Esophagus (tissue), 2 donors: ENCODE measurements at regions not wholly inside any gene's neighbourhood (a gene's known extent, or its start where the extent isn't known, plus 50 kb on each side); places are given as distances from the start of the nearest gene placed in this dataset.

Experiments
- H3K27ac ChIP-seq, 2 donors: one replicate each; pipeline ENCODE4 v1.5.1; 2013; ENCODE audit warnings: low read depth in 2 of 2, mild to moderate bottlenecking in 2 of 2, inconsistent platforms in 1 of 2, low read length in 1 of 2, moderate library complexity in 1 of 2
- H3K27me3 ChIP-seq, 2 donors: one replicate each; pipeline ENCODE4 v1.6.1; 2013; ENCODE audit warnings: low read length in 2 of 2, control low read depth in 1 of 2, mild to moderate bottlenecking in 1 of 2; ENCODE audit not compliant: insufficient read depth in 2 of 2, control insufficient read depth in 1 of 2
- H3K36me3 ChIP-seq, 2 donors: one replicate each; pipeline ENCODE4 v1.6.1; 2013; ENCODE audit warnings: low read length in 1 of 2; ENCODE audit not compliant: control insufficient read depth in 2 of 2, insufficient read depth in 2 of 2
- H3K4me1 ChIP-seq, 2 donors: one replicate each; pipeline ENCODE4 v1.6.1; 2013; ENCODE audit warnings: low read length in 1 of 2; ENCODE audit not compliant: control insufficient read depth in 2 of 2, insufficient read depth in 2 of 2
- H3K4me3 ChIP-seq, 2 donors: one replicate each; pipeline ENCODE4 v1.5.1; 2013; ENCODE audit warnings: low read length in 2 of 2, mild to moderate bottlenecking in 2 of 2, low read depth in 1 of 2, moderate library complexity in 1 of 2
- H3K9me3 ChIP-seq, 2 donors: one replicate each; pipeline ENCODE4 v1.6.1; 2013; ENCODE audit warnings: mild to moderate bottlenecking in 2 of 2, low read depth in 1 of 2, low read length in 1 of 2, moderate library complexity in 1 of 2; ENCODE audit not compliant: control insufficient read depth in 2 of 2, insufficient read depth in 1 of 2
- WGBS, 2 donors: extraction: QIAGEN DNeasy Blood & Tissue Kit; methylation state at CpG; one replicate each; pipeline ENCODE4 v1.1.7; 2013; 5-methylcytosine and 5-hydroxymethylcytosine counted together
- donor health status: healthy with polysubstance abuse.
- donor health status: Bipolar disorder and iron deficiency.

DNA sequence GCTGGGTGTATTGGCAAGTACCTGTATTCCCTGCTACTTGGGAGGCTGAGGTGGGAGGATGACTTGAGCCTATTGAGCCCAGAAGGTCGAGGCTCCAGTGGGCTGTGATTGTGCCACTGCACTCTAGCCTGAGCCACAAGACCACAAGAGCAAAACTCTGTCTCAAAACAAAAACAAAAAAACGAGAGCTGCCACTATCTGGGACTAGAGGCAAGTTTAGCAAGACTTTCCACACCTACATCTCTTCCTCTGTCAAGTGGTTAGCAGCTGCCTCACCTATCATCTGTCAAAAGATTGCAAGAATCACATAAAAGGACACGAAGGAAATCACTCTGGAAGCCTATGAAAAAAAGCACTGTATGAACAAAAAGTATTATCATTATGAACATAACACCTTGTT is 55.2 kb upstream of the RIOK3 start:
- 65 to 79% methylated on average over 3 of the region's 3 CpGs for WGBS, 2 donors
- H3K36me3 ChIP-seq: no peaks in the 10 kb centered on the region
- no peaks in the 10 kb centered on the region for H3K27me3 ChIP-seq
- no peaks in the 10 kb centered on the region for H3K4me1 ChIP-seq
- no peak overlapping the region for H3K27ac ChIP-seq
- no peaks in the 10 kb centered on the region for H3K9me3 ChIP-seq
- H3K4me3 ChIP-seq: no peak overlapping the region

DNA sequence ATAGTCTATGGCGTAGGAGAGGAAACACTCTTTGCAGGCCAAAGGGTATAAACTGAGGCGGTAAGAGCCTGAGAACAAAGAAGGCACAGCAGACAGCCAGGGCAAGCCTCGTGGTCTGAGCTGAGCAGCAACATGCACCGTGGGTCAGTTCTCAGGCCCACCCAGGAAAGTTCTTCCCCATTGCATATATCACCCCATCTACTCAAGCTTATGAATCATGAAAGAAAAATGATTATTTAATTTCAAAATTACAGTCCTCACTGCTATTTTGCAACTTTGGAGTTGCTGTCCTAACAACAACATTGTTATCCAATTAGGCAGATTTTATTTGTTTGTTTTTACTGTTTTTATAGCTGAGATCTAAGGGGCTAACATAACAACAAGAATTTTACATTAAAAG is 54.7 kb upstream of the RIOK3 start:
- H3K4me3 ChIP-seq: no peak overlapping the region
- no peaks in the 10 kb centered on the region for H3K27me3 ChIP-seq
- H3K4me1 ChIP-seq: no peaks in the 10 kb centered on the region
- H3K9me3 ChIP-seq: no peaks in the 10 kb centered on the region
- WGBS, 2 donors: 80 to 86% methylated on average over 4 of the region's 4 CpGs
- H3K27ac ChIP-seq: no peak overlapping the region
- no peaks in the 10 kb centered on the region for H3K36me3 ChIP-seq

DNA sequence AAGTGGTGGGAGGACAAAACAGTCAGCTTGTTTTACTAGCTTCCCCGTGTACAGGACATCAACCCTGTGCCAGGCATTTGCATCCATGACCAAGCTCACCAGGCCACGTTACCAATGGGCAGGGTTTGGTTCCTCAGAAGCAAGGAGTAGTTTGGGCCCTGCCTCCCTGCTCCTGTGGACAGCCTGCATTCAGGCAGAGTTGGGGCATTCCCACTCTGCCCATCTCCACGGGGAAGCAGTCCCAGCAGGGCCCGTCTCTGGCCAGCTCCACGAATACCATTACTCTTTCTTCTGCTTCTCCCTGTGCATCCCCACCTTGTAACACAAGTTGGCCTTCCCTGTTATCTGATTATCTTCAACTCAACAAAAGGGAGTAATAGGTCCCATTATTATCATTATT is 54.0 kb upstream of the RIOK3 start:
- H3K4me3 ChIP-seq: no peak overlapping the region
- no peaks in the 10 kb centered on the region for H3K36me3 ChIP-seq
- H3K9me3 ChIP-seq: no peaks in the 10 kb centered on the region
- H3K4me1 ChIP-seq: no peaks in the 10 kb centered on the region
- 87 to 91% methylated on average over 5 of the region's 5 CpGs for WGBS, 2 donors
- H3K27ac ChIP-seq: no peak overlapping the region
- no peaks in the 10 kb centered on the region for H3K27me3 ChIP-seq

DNA sequence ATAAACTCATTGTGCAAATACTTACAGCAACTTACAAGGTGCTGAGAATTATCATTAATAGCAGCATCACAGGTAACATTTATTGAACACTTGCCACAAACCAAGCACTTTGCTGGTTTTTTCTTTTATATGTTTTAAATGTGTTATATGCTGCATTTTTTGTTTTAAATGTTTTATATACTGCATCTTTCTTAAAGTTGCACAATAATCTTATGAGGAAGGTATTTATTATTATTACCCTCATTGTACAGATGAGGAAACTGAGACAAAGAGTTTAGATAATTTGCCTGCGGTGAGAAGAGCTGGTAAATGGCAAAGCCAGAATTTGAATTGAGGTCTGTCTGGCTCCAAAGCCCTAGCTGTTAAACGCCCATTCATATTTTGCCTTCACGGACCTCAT is 52.2 kb upstream of the RIOK3 start:
- Histone ChIP-seq H3K36me3 (no peaks in the 10 kb centered on the region), H3K4me1 (no peaks in the 10 kb centered on the region), H3K27ac (no peak overlapping the region), H3K9me3 (no peaks in the 10 kb centered on the region), H3K4me3 (no peak overlapping the region), H3K27me3 (no peaks in the 10 kb centered on the region)
- WGBS, 2 donors: 90 to 91% methylated on average over 3 of the region's 3 CpGs

DNA sequence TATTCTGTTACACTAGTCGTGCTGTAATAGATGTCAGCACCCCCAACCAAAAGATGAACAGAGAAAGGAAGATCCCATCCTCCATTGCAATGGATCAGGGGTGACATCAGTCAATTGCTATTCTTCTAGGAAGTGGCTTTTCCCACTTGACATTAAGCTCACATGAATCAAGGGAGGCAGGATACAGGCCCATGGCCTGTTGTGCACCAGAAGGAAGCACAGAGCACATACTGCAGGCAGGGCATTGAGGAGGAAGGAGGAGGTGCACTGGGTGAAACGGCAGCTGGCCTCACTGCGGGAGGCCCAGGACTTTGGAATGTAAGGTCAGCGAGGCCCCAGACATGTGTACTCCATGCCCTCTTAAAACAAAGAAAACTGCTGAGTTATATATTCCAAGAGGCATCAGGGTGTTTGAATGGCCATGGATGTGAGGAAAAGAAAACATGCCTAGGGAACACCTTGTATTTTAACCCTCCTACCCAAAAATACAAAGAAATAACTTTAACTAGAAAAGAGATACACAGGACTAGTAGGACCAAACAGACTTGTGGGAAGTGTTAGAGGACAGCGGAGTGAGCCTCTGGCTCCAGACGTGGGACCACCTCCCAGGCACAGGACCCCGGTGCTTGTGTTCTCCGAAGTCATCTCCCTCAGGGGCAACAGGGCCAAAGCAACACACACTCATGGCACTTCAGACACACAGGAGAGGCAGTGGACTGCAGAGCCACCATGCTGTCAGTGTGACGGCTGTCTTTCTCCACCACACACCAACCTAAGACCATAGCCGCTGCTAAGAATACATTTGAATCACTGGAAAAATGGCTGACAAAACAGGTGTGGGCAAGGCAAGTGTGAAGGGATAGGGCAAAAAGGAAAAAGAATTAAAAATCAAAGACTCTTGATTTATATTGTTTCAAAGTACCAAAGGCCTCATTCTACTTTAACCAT is 51.4 kb upstream of the RIOK3 start:
- no peaks in the 10 kb centered on the region for H3K9me3 ChIP-seq
- H3K27me3 ChIP-seq: no peaks in the 10 kb centered on the region
- H3K36me3 ChIP-seq: no peaks in the 10 kb centered on the region
- WGBS, 2 donors: 79 to 80% methylated on average over 10 of the region's 10 CpGs
- no peaks in the 10 kb centered on the region for H3K4me1 ChIP-seq
- no peak overlapping the region for H3K27ac ChIP-seq
- no peak overlapping the region for H3K4me3 ChIP-seq
